ENCODE measurements at regions not wholly inside any gene's neighbourhood (a gene's known extent, or its start where the extent isn't known, plus 50 kb on each side); places are given as distances from the start of the nearest gene placed in this dataset.
A peak's percentile ranks its signal among the peaks of the same experiment; 100 is the strongest.

- TF ChIP-seq CTCF (IDR thresholded peaks at IDR 0.05) (no peak), POLR2A (IDR thresholded peaks at IDR 0.05) (no peak)
- Histone ChIP-seq H3K27me3 (no peaks in the 10 kb centered on the region), H3K9me3 (no peaks in the 10 kb centered on the region), H3K4me3 (no peak overlapping the region), H3K36me3 (ENCODE audit: low read depth, missing control alignments) (no peaks in the 10 kb centered on the region), H3K4me1 (peaks cover 7% of the 10 kb centered on the region), H3K27ac (no peak overlapping the region)
- DNase-seq: no peak
- intact Hi-C loops (cut with DNase I; ENCODE audit: low total_unique reads): no loop called here
- WGBS, 2 donors: 49 to 87% methylated on average over 4 of the region's 4 CpGs
Observed at GRCh38 chr16:86041807-86042206, 142.8 kb downstream of the IRF8 start.

- Histone ChIP-seq H3K27me3 (no peaks in the 10 kb centered on the region), H3K4me1 (peaks cover 7% of the 10 kb centered on the region), H3K4me3 (no peak overlapping the region), H3K27ac (no peak overlapping the region), H3K36me3 (ENCODE audit: low read depth, missing control alignments) (no peaks in the 10 kb centered on the region), H3K9me3 (no peaks in the 10 kb centered on the region)
- no peak for DNase-seq
- 66 to 71% methylated on average over 9 of the region's 9 CpGs for WGBS, 2 donors
- TF ChIP-seq POLR2A (IDR thresholded peaks at IDR 0.05): no peak
- intact Hi-C loops (cut with DNase I; ENCODE audit: low total_unique reads): no loop called here
Observed at GRCh38 chr16:86042393-86042792, 143.4 kb downstream of the IRF8 start.

GRCh38 chr16:86042996-86043725, 144.2 kb downstream of the IRF8 start:
- no peak for DNase-seq
- TF ChIP-seq POLR2A (IDR thresholded peaks at IDR 0.05) (no peak), CTCF (IDR thresholded peaks at IDR 0.05) (no peak)
- 82 to 90% methylated on average over 11 to 12 of the region's 12 CpGs for WGBS, 2 donors
- no peaks in the 10 kb centered on the region for H3K9me3 ChIP-seq
- no peak overlapping the region for H3K4me3 ChIP-seq
- intact Hi-C loops (cut with DNase I; ENCODE audit: low total_unique reads): no loop called here
- H3K27me3 ChIP-seq: no peaks in the 10 kb centered on the region
- no peak overlapping the region for H3K27ac ChIP-seq
- H3K36me3 ChIP-seq (ENCODE audit: low read depth, missing control alignments): no peaks in the 10 kb centered on the region
- peaks cover 7% of the 10 kb centered on the region for H3K4me1 ChIP-seq

GRCh38 chr16:86044241-86044671, 145.3 kb downstream of the IRF8 start:
- Histone ChIP-seq H3K4me1 (no peaks in the 10 kb centered on the region), H3K27me3 (no peaks in the 10 kb centered on the region), H3K27ac (no peak overlapping the region), H3K9me3 (no peaks in the 10 kb centered on the region), H3K36me3 (ENCODE audit: low read depth, missing control alignments) (no peaks in the 10 kb centered on the region), H3K4me3 (no peak overlapping the region)
- WGBS, 2 donors: 48 to 64% methylated on average over 4 to 11 of the region's 11 CpGs
- TF ChIP-seq CTCF (IDR thresholded peaks at IDR 0.05): peak in 1 of 3 experiments; percentile 36
- TF ChIP-seq POLR2A (IDR thresholded peaks at IDR 0.05): no peak
- DNase-seq: no peak
- intact Hi-C loops (cut with DNase I; ENCODE audit: low total_unique reads): no loop called here

- no peaks in the 10 kb centered on the region for H3K9me3 ChIP-seq
- intact Hi-C loops (cut with DNase I; ENCODE audit: low total_unique reads): no loop called here
- H3K27ac ChIP-seq: no peak overlapping the region
- H3K4me1 ChIP-seq: no peaks in the 10 kb centered on the region
- H3K36me3 ChIP-seq (ENCODE audit: low read depth, missing control alignments): no peaks in the 10 kb centered on the region
- TF ChIP-seq CTCF (IDR thresholded peaks at IDR 0.05): no peak
- no peak for TF ChIP-seq POLR2A (IDR thresholded peaks at IDR 0.05)
- DNase-seq: no peak
- no peaks in the 10 kb centered on the region for H3K27me3 ChIP-seq
- WGBS, 2 donors: 81 to 87% methylated on average over 8 of the region's 8 CpGs
- no peak overlapping the region for H3K4me3 ChIP-seq
Observed at GRCh38 chr16:86044881-86045590, 146.1 kb downstream of the IRF8 start.

All from testis (tissue), 2 donors.